ENCODE measurements at regions not wholly inside any gene's neighbourhood (a gene's known extent, or its start where the extent isn't known, plus 50 kb on each side); places are given as distances from the start of the nearest gene placed in this dataset.

DNA sequence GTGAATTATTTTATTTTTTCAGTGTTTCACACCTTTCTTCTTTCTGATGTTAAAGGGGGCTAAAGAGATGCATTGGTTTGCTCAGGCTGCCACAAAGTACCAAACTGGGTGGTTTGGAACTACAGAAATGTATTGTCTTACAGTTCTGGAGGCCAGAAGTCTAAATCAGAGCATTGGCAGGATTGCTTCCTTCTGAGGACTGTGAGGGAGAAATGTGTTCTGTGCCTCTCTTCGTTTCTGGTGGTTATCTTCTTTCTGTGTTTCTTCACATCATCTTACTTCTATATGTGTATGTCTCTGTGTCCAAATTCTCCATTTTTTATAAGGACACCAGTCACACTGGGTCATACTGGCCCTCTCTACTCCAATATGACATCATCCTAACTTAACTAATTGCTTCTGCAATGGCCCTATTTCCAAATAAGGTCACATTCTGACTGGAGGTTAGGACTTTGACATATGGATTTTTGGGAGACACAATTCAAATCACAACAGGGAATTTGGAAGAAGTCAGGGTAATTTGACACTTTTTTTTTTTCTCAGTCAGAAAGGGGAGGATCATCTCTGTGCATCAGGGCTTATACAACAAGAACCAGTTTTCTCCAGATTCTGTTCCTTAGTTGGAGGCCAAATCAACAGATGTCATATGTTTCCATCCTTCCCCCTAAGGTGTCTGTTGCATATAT, 188.2 kb downstream of the KCNRG start:
- no peak overlapping the region for H2AFZ ChIP-seq (ENCODE audit: low read length)
- H4K8ac ChIP-seq (replicated peaks; ENCODE audit: insufficient read length, low read depth, low read length), result no peak overlapping the region
- H3K23ac ChIP-seq (ENCODE audit: insufficient read length, low read depth, low read length), result no peak overlapping the region
- no peak overlapping the region for H2BK12ac ChIP-seq (ENCODE audit: insufficient read length, low read depth, low read length)
- no peak overlapping the region for H2BK20ac ChIP-seq (ENCODE audit: low read depth, low read length, poor library complexity, severe bottlenecking)
- H4K20me1 ChIP-seq (ENCODE audit: control insufficient read depth, insufficient read depth, insufficient read length), result no peaks in the 10 kb centered on the region
- H2AK5ac ChIP-seq (ENCODE audit: insufficient read length, low read length), result no peak overlapping the region
- Mint-ChIP-seq H3K4me1 (peaks cover 13 to 19% of the 10 kb centered on the region in 2 experiments), H3K36me3 (ENCODE audit: insufficient read depth in 1 of 3, low read depth in 3 of 3) (0 out of 7 replicates have a peak, but pooled peaks cover 0 to 2% (median 0%) of the 10 kb centered on the region in 3 experiments), H3K27ac (no peak overlapping the region), H3K27me3 (ENCODE audit: low read depth) (no peaks in the 10 kb centered on the region), H3K9me3 (no peaks in the 10 kb centered on the region), H3K4me3 (no peak overlapping the region)
- no peak overlapping the region for H4K5ac ChIP-seq (ENCODE audit: insufficient read length, low read depth, low read length)
- no peak overlapping the region for H3K27ac ChIP-seq (ENCODE audit: insufficient read length, low read depth, low read length)
- no CpG with 5 or more reads among the region's 1 CpG for WGBS (ENCODE audit: extremely low coverage, insufficient read length, low lambda C conversion rate)
- no peaks in the 10 kb centered on the region for H3K79me2 ChIP-seq (ENCODE audit: insufficient read depth, low read length)
- H3K18ac ChIP-seq (ENCODE audit: insufficient read length, low read depth, low read length), result no peak overlapping the region
- H3K23me2 ChIP-seq (ENCODE audit: insufficient read length, low read depth, low read length, poor library complexity, severe bottlenecking), result no peaks in the 10 kb centered on the region
- H3K27me3 ChIP-seq (ENCODE audit: insufficient read depth, low read length), result no peaks in the 10 kb centered on the region
- H3K4ac ChIP-seq (ENCODE audit: low read depth, low read length), result no peak overlapping the region
- no peaks in the 10 kb centered on the region for H3K9me3 ChIP-seq (ENCODE audit: control insufficient read depth, low read depth, low read length)
- H3K79me1 ChIP-seq (ENCODE audit: insufficient read depth, low read depth, low read length, poor library complexity, severe bottlenecking), result no peaks in the 10 kb centered on the region
- no peak overlapping the region for H3K14ac ChIP-seq (ENCODE audit: insufficient read depth, low read length)
- DNase-seq, result no peak
- TF ChIP-seq, protein P1, sequence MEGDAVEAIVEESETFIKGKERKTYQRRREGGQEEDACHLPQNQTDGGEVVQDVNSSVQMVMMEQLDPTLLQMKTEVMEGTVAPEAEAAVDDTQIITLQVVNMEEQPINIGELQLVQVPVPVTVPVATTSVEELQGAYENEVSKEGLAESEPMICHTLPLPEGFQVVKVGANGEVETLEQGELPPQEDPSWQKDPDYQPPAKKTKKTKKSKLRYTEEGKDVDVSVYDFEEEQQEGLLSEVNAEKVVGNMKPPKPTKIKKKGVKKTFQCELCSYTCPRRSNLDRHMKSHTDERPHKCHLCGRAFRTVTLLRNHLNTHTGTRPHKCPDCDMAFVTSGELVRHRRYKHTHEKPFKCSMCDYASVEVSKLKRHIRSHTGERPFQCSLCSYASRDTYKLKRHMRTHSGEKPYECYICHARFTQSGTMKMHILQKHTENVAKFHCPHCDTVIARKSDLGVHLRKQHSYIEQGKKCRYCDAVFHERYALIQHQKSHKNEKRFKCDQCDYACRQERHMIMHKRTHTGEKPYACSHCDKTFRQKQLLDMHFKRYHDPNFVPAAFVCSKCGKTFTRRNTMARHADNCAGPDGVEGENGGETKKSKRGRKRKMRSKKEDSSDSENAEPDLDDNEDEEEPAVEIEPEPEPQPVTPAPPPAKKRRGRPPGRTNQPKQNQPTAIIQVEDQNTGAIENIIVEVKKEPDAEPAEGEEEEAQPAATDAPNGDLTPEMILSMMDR (conservative IDR thresholded peaks at IDR 0.05), result no peak
- no peak overlapping the region for H4K91ac ChIP-seq (ENCODE audit: insufficient read length, low read depth, low read length)
- H3K4me2 ChIP-seq (ENCODE audit: insufficient read depth, insufficient read length, low read length), result no peak overlapping the region
- H3K9ac ChIP-seq (ENCODE audit: extremely low read depth, insufficient read length, low read length), result no peak overlapping the region
- H2BK5ac ChIP-seq (ENCODE audit: insufficient read length, low read length), result no peak overlapping the region
- H3K56ac ChIP-seq (ENCODE audit: insufficient read length, low read depth, low read length), result no peak overlapping the region
- H2BK15ac ChIP-seq (ENCODE audit: low read depth, low read length), result no peak overlapping the region
- no peak overlapping the region for H2BK120ac ChIP-seq (ENCODE audit: low read depth, low read length, poor library complexity, severe bottlenecking)
- peaks cover 2% of the 10 kb centered on the region; the same call in 1 of the 2 replicates for H3K4me1 ChIP-seq (ENCODE audit: insufficient read depth, low read length)
- H3T11ph ChIP-seq (ENCODE audit: low read length), result no peak overlapping the region

Measured in H9 (cell line).